T-helper 2 cell treated with Interferon-gamma antibody and Interleukin-4, amounts not matched to agents 100 ng/mL and 5 ng/mL, for 36 hours (primary cell): ENCODE measurements at regions not wholly inside any gene's neighbourhood (a gene's known extent, or its start where the extent isn't known, plus 50 kb on each side); places are given as distances from the start of the nearest gene placed in this dataset.
"Not testable (repeated sequence)": the region's sequence is repeated elsewhere in the genome, so short reads cannot be mapped to it uniquely, and the experiment has no call there.

Source experiments
- intact Hi-C: fragments of 100-400 bp; cut with micrococcal nuclease; formaldehyde crosslinking; loops from one replicate; pipeline ENCODE4 v1.15.1; 2023

DNA sequence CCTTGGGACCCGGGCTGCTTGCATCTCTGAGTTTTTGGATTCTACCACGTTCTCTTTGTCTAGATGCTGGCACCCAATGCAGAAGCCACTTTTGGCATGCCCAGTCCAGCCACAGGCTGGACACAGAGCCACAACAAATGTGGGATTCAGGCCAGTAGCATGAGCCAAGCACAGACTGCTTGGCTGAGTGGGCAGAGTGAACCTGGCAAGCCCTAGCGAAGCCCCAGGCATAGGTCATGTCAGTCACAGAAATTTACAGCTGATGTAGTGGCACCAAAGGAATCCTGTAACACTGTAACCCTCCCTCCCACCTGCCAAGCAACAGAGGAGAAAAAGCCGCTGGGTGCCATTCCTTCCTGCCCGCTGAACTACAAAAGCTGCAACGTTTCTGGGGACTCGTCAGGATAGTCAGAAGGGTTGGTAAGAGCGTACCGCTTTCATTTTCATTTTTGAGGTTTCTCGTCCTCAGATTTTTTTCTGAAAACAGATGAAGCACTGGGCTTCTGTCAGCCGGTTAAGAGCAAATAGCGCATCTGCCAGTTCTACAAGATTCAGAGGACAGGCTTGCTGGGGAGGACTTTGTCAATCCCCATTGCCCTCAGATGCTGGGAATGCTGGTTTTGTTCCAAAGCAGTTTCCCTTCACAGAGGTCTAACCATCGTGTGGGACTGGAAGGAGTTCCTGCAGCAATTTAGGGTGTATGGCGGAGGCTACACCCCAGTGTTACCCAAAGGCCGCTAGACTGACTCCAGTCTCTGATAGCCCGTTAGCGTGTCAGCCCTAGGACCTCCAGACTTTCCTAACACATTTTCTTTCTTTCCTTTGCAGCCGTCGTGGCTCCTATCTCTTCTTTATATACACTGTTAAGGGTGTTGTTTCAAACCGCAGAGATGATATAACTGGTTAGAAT, 399.0 kb downstream of the HTR1A start:
- intact Hi-C loops, result no loop called here

DNA sequence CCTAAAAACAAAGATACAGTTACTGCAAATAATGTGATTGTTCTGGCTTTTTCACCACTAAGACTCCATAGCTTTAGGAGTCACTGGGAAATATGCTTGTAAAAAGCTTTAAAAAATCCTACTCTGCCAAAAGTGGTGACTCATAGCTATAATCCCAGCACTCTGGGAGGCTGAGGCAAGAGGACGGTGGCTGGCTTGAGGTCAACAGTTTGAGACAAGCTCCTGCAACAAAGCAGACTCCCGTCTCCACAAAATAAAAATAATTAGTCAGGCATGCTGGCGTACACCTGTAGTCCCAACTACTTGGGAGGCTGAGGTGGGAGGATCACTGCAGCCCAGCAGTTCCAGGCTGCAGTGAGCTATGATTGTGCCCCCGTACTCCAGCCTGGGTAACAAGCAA, 406.4 kb downstream of the HTR1A start:
- intact Hi-C loops, result no loop called here

DNA sequence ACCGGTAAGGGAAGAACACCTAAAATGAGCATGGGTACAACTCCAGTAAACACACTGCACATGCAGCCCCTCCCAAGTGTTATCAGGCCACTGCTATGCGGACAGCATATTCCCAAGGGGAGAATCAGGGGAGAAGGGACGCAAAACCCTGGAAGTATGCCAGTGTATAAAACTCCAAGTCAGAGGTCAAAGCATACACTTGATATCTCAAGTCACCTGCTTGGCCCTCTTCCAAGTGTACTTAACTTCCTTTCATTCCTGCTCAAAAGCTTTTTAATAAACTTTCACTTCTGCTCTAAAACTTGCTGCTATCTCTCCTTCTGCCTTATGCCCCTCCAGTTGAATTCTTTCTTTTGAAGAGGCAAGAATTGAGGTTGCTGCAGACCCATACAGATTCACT, 408.1 kb downstream of the HTR1A start:
- intact Hi-C loops, result no loop called here

DNA sequence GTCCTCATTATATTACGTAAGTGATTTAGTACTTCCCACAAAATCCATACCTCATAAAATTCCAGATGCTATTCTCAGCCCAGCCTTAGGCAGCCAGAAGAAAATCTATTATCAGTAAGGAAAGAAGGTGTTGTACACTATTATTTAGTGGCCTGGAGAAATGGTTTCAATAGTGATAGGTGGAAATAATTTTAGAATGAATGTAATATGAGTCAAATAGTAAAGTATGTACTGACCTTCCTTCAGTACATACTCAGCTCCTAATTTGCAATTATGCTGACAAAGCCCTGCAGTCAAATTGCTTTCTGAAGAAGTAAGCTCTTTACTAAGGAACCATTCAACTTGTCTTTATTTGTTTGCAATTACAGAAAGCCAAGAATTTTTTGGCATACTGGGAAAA, 409.2 kb downstream of the HTR1A start:
- intact Hi-C loops, result no loop called here

DNA sequence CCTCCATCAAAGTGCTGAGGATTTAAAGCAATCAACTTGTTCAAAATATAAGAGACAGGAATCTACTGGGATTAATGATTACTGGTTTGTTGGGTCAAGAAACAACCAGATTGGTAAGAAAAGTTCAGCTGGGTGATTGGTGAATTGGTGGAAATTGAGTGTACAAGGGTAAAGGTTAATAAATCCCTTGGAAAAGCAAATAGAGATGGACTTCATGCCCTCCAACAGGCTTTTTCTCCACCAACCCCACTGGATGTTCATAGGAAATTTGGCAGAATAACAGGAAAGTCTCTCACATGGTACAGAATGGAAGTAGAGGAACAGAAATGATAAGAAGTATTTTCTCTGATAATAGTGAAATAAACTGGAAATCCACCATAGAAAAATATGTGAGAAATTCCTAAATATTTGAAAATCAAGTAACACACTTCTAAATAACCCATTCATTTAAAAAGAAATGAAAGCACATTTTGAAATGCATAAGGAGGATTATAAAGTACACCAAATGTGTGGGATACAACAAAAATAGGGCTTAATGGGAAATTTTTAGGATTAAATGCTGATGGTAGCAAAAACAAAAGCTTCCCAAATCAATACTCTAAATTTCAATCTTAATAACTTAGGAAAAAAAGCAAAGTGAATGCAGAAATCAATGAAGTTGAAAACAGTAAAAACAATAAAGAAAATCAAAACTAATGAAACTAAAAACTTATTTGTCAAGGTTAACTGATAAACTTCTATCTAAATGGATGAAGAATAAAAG, 426.2 kb downstream of the HTR1A start:
- intact Hi-C loops, result no loop called here

DNA sequence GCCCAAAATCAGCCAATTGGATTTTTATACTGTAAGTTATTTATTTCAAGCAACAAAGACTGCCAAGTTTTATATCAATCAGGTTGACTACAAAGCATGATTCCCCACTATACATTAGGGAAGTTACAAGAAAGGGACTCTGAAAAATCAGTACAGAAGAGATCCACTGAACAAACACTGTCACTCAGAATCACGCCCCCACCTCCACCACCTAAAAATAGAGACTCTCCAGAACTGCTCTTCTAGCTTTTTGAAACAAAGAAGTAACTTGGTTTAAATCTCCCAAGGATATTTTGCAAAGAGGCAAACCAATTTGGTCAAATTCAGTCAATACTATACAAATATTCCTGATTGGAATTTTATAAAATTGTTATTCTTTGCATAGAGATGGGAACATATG, 438.0 kb downstream of the HTR1A start:
- intact Hi-C loops, result no loop called here

DNA sequence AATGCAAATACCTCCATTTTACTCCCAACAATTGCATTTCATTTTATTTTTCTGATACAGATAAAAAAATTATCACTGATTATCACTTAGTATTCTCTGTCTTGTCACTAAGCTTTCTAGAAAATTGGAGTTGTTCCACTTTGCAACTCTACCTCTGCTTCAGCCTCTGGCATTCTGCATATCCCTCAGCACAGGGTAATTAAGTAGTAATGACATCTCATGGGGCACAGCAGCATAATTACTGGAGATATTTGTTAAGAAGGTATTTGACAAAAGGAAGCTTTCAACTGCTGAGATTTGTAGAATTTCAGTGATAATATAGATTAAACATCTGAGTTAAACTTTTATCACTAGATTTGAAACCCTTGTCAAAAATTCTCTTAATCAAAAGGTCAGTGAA, 446.2 kb downstream of the HTR1A start:
- intact Hi-C loops, result no loop called here

DNA sequence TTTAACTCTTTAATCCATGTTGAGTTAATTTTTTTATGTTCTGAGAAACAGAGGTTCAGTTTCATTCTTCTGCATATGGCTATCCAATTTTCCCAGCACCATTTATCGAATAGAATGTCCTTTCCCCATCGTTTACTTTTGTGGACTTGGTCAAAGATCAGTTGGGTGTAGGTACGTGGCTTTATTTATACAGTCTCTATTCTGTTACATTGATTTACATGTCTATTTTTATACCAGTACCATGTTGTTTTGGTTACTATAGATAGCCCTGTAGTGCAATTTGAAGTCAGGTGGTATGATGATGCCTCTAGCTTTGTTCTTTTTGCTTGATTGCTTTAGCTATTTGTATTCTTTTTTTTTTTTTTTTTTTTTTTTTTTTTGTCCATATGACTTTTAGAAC, 462.0 kb downstream of the HTR1A start:
- intact Hi-C loops, result no loop called here

DNA sequence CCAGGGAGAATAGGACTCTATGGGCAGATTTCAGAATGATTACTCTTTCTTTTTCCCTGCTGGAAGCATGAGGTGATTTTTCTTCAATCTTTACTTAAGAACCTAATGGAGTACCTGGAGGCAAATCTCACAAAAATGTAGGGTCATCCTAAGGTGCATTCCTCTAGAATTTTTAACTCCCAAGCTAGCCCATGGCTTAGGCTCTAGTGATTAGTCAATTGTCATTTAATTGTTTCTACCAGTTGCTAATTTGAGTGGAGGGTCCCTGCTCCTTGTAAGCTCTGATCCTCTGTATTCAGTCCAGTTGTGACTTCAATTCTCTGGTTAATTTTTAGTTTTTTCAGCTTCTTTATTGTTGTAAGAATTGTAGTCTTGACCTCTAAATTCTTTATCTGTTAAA, 467.0 kb downstream of the HTR1A start:
- intact Hi-C loops, result no loop called here

DNA sequence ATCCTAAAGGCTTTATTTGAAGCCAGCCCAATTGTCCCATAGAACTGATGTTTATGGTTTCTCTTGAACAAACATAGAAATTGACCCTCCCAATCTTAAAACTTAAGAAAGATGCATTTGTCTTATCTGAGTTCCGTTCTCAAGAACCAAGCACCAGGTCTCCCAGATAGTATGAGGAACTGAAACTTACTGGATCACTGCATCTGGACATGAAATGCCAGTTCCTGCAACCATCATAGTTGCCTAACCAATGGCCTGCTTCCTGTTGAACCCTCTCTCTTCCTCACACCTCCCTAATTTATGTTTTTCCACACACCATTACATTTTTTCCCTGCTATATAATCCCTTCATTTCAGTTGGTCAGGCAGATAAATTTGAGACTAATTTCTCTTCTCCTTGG, 478.9 kb downstream of the HTR1A start:
- intact Hi-C loops, result no loop called here

DNA sequence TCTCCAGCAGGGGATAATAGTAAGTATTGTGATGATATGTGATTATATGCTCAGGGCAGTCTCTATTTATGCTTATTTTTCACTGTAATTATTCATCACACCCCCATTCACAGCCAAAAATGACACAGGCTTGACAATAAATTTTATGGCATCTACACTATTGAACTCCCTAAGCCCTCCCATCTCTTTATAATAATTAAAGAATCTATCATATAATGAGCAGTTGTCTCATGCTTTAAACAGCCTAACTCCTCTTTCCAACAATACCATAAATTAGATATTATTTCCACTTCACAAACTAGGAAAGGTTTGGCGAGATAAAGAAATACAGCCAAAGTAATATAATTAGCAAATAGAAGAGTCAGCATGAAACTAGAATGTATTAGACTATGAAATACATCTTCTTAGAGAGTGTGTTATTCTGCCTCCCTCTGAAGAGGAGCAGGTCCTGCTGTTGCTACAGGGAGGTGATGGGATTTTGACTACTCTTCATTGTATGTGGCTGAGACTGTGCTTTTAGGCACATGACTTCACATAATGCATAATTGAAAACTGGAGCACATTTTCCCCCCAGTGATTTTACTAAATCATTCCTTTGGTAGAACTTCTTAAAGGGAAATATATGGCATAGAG, 488.8 kb downstream of the HTR1A start:
- intact Hi-C loops, result no loop called here

DNA sequence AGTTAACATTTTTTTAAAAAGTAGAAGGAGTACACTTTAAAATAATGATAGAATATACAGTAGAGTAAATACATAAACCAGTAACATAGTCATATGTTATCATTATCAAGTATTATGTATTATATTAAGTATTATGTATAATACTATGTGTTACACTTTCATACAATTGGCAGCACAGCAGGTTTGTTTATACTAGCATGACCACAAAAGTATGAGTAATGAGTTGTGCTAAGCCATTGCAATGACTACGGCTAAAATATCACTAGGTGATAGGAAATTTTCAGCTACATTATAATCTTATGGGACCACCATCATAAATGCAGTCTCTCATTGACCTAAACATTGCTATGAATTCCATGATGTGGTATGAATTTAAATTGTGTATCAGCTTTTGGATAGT, 506.0 kb downstream of the HTR1A start:
- intact Hi-C loops, result no loop called here

DNA sequence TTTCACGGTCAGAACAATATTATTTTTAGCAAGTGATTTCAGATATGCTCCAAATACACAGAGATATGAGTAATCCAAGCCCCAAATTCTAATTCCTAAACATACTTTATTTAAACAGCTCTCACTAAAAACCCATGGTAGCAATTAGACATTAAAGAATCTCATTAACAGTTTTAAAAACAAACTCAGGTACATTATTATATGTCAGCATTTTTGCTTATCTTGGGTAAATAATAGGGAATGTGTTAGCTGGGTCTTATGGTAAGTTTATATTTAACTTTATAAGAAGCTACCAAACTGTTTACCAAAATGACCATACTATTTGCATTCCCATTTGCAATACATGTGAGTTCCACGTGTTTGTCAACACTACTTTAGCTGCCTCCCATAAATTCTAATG, 511.1 kb downstream of the HTR1A start:
- intact Hi-C loops, result no loop called here

DNA sequence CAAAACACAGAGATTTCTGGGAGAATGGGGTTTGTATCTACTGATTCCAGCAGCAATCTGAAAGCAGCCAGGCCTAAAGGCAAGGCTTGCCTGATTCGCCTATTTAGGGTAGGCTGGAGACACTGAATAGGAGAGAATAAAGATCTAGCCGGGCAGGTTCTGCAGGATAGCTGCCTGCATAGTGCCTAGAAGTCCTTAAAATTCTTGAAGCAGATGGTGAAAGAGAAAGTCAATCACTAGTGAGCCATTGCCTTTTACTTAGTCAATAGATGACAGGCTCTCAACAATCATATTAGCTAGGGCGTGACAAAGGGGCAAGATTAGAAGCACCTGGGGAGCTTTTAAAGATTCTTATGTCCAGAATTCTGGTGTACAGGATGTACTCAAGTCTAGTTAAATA, 522.7 kb downstream of the HTR1A start:
- intact Hi-C loops, result no loop called here

DNA sequence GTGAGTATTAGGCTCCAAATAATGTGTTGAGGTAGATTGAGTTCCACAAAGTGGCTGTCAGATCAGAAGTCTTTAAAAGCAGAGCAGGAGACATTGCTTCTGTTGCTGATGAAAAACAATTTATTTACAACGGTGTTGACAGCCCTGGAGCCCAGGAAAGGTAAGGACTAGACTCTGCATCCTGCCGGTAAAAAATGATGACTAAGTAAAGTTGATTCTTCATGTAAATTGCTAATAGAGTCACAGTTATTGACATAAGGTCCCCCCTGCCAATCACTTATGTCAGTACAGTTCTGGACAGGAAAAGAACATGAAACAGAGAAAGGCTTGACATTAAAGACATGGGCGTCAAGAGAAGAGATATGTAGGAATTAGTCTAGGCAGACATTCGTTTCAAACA, 552.5 kb downstream of the HTR1A start:
- intact Hi-C loops, result loop anchor here (10.0 kb wide), 1 partner anchor 1375 kb away; no protein-coding TSS in a partner anchor

DNA sequence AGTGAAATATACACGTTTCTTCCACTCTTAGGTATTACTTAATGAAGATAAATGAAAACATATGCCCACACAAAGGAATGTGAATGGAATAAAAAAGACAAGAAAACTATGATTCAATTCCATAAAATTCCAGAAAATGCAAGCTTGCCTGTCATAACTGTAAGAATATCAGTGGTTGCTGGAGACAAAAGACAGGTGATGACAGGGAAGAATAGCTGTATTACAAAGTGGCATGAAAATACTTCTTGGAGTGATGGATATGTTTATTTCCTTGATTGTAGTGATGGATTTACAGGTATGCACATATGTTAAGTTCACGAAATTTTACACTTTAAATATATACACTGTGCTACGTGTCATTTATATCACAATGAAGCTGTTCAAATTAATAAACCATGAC, 553.3 kb downstream of the HTR1A start:
- intact Hi-C loops, result loop anchor here (10.0 kb wide), 1 partner anchor 1376 kb away; no protein-coding TSS in a partner anchor

DNA sequence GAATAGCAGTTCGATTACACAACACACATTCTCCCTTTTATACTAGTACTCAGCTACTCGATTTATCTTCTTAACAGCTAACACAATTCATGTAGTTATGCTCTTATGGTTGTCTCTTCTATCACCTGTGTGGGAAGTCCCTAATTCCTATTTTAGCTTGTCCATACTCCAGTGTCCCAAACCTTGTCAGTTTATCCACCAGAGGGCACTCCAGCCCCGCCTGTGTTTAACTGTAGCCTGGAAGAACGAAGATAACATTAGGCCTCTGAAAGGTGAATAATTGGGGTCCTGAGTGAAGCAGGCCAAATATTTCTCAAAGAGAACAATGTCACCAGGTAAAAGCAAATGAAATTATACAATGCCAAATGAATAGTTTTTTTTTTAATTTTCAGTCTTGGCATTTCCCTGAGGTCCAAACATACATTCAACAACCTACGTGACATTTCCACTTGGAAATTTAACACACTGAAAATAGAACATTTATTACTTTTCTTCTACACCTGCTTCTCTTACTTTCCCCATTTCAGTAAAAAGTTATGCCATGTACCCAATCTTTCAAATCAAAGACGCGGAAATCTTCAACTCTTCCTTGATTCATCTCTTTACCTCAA, 560.7 kb downstream of the HTR1A start:
- intact Hi-C loops, result loop anchor here (10.0 kb wide), 1 partner anchor 1383 kb away; no protein-coding TSS in a partner anchor

DNA sequence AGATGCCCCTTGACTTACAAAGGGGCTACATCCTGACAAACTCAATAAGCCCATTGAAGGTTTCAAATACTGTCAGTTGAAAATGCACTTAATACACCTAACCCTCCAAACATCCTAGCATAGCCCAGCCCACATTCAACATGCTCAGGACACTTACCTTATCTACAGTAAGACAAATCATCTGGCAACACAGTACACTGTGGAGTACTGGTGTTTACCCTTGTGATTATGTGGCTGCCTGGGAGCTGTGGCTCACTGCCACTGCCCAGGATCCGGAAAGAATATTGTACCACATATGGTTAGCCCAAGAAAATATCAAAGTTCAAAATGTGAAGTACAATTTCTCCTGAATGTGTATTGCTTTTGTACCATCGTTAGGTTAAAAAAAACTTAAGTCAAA, 562.2 kb downstream of the HTR1A start:
- intact Hi-C loops, result loop anchor here (10.0 kb wide), 1 partner anchor 1385 kb away; no protein-coding TSS in a partner anchor

DNA sequence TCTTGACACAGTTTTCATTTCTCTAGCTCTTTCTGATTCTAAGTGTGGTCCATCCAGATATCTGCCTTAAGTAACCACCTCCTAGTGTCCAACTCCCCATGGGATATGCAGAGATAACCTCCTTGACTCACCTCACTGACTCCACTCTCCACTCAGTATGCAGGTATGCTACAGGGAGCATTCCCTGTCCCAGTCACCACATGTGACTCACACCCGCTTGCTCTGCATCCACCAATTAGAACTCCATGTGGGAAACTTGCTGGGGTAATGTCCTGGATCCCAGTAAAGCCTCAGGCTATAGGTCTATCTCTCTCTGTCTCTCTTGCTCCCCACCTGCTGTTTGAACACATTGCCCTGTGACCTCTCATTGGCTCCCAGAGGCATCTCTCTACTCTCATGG, 563.9 kb downstream of the HTR1A start:
- intact Hi-C loops, result no loop called here

DNA sequence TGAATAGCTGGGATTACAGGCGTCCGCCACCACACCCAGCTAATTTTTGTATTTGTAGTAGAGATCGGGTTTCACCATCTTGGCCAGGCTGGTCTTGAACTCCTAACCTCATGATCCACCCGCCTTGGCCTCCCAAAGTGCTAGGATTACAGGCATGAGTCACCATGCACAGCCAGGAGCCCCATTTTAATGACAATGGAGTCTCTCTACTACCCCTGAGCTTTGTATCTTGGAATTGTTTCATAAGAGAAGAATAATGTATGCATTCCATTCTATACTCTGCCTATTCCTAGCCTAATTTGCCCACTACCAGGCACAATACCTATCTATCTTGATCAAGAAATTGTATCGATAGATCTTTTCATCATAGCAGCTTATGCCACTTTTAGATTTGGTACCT, 574.1 kb downstream of the HTR1A start:
- intact Hi-C loops, result not testable (repeated sequence)

DNA sequence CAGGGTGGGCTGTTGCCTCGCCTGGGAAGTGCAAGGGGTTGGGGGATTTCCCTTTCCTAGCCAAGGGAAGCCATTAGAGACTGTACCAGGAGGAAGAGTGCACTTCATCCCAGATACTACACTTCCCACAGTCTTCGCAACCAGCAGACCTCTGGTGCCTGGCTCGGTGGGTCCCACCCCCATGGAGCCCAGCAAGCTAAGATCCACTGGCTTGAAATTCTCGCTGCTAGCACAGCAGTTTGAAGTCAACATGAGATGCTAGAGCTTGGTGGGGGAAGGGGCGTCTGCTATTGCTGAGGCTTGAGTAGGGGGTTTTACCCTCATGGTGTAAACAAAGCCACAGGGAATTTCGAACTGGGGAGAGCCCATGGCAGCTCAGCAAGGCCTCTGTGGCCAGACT, 586.4 kb downstream of the HTR1A start:
- intact Hi-C loops, result no loop called here

DNA sequence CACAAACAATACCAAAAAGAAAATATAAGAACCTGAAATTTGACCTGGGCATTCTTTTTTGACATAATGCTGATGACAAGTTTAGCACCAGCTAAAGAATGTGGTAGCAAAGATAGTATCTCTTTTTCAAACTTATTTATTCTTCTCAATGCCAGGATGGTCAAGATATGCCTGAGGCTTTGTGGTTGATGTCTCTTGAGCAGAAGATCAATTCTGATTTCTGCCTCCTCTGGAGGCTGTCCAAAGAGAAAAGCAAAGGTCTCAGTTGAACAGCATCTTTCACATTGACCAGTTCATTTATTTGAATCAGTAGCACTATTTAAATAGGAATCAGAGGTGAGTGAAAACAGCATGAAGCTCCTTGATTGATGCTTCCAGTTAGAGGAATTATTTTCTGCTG, 588.2 kb downstream of the HTR1A start:
- intact Hi-C loops, result no loop called here
